SU-DHL-6 (cell line): ENCODE measurements at regions not wholly inside any gene's neighbourhood (a gene's known extent, or its start where the extent isn't known, plus 50 kb on each side); places are given as distances from the start of the nearest gene placed in this dataset.

Experiments used
- H2AFZ ChIP-seq: fragments of 200-600 bp; sonication (generic); 2 replicates; pipeline ENCODE4 v1.6.1; 2014; ENCODE audit warnings: low read depth, mild to moderate bottlenecking, moderate library complexity, mixed read lengths, antibody characterized with exemption, low read length; ENCODE audit not compliant: severe bottlenecking
- H3F3A ChIP-seq: fragments of 200-600 bp; shearing (Covaris generic); 2 replicates; pipeline ENCODE4 v1.6.0; 2016; ENCODE audit warnings: antibody characterized with exemption, mild to moderate bottlenecking; ENCODE audit not compliant: insufficient read depth
- H3K27ac ChIP-seq: fragments of 200-600 bp; sonication (generic); 2 replicates; pipeline ENCODE4 v1.5.1; 2016; ENCODE audit warnings: low read depth, mild to moderate bottlenecking, low read length, moderate library complexity, mixed read lengths
- H3K27me3 ChIP-seq: fragments of 200-600 bp; sonication (generic), shearing (Covaris generic); 2 replicates; pipeline ENCODE4 v1.6.0; 2014; ENCODE audit warnings: mild to moderate bottlenecking, low read length
- H3K36me3 ChIP-seq: fragments of 200-600 bp; sonication (generic); 2 replicates; pipeline ENCODE4 v1.6.1; 2014; ENCODE audit warnings: mild to moderate bottlenecking, low read length, mixed read lengths
- H3K4me2 ChIP-seq: fragments of 300-600, 200-600 bp; shearing (Covaris generic), sonication (generic); 2 replicates; pipeline ENCODE4 v1.6.0; 2014; ENCODE audit warnings: low read length, low read depth, mild to moderate bottlenecking; ENCODE audit not compliant: poor library complexity, severe bottlenecking
- H3K4me3 ChIP-seq: fragments of 200-600 bp; sonication (generic); 2 replicates; pipeline ENCODE4 v1.5.1; 2014; ENCODE audit warnings: antibody characterized with exemption, low read length, mild to moderate bottlenecking, mixed read lengths; ENCODE audit not compliant: insufficient read depth, poor library complexity, severe bottlenecking
- H3K79me2 ChIP-seq: fragments of 200-600 bp; sonication (generic); 2 replicates; pipeline ENCODE4 v1.6.1; 2014; ENCODE audit warnings: mild to moderate bottlenecking, low read length, moderate library complexity; ENCODE audit not compliant: insufficient read depth
- H3K9ac ChIP-seq: fragments of 200-600 bp; sonication (generic); 2 replicates; pipeline ENCODE4 v1.7.0; 2014; ENCODE audit warnings: mild to moderate bottlenecking, low read length
- H3K9me2 ChIP-seq: fragments of 200-600 bp; sonication (generic); replicated peaks from 2 replicates; pipeline ENCODE4 v1.6.1; 2014; ENCODE audit warnings: low read length; ENCODE audit not compliant: insufficient read depth
- H3K9me3 ChIP-seq: fragments of 200-600 bp; sonication (generic); 2 replicates; pipeline ENCODE4 v1.6.1; 2014; ENCODE audit warnings: low read length, mixed read lengths; ENCODE audit not compliant: insufficient read depth
- H4K20me1 ChIP-seq: fragments of 200-600 bp; sonication (generic); 2 replicates; pipeline ENCODE4 v1.6.1; 2014; ENCODE audit warnings: low read depth, mild to moderate bottlenecking, antibody characterized with exemption, low read length, moderate library complexity, mixed read lengths
- CTCF ChIP-seq: fragments of 200-600 bp; sonication (generic); IDR thresholded peaks from one replicate; pipeline ENCODE4 v1.5.1; 2017; ENCODE audit warnings: antibody characterized with exemption, mild to moderate bottlenecking, low read length, moderate library complexity; ENCODE audit not compliant: insufficient read depth, poor library complexity, severe bottlenecking
- EZH2phosphoT487 ChIP-seq: fragments of 200-600 bp; sonication (generic), shearing (Covaris generic); conservative IDR thresholded peaks from 2 replicates; pipeline ENCODE4 v1.6.1; 2018; ENCODE audit warnings: mild to moderate bottlenecking, antibody characterized with exemption, low read length, moderate library complexity, mixed read lengths

- no peak overlapping the region for H3K9ac ChIP-seq
- no peaks in the 10 kb centered on the region for H3K36me3 ChIP-seq
- H3F3A ChIP-seq, result no peaks in the 10 kb centered on the region
- H2AFZ ChIP-seq, result no peak overlapping the region
- TF ChIP-seq CTCF, result no peak
- no peak for TF ChIP-seq EZH2phosphoT487
- H4K20me1 ChIP-seq, result no peaks in the 10 kb centered on the region
- H3K27me3 ChIP-seq, result no peaks in the 10 kb centered on the region
- H3K4me3 ChIP-seq, result no peak overlapping the region
- no peaks in the 10 kb centered on the region for H3K9me3 ChIP-seq
- no peak overlapping the region for H3K4me2 ChIP-seq
- no peak overlapping the region for H3K27ac ChIP-seq
- no peaks in the 10 kb centered on the region for H3K9me2 ChIP-seq
- H3K79me2 ChIP-seq, result no peaks in the 10 kb centered on the region
Measured at GRCh38 chr15:81758818-81759284, 287.0 kb downstream of the MEX3B start.

- Histone ChIP-seq H4K20me1 (no peaks in the 10 kb centered on the region), H3K9me3 (no peaks in the 10 kb centered on the region), H3K27me3 (no peaks in the 10 kb centered on the region), H2AFZ (no peak overlapping the region), H3K4me2 (no peak overlapping the region), H3K27ac (no peak overlapping the region), H3K9ac (no peak overlapping the region), H3K4me3 (no peak overlapping the region), H3K9me2 (no peaks in the 10 kb centered on the region), H3K36me3 (no peaks in the 10 kb centered on the region), H3K79me2 (no peaks in the 10 kb centered on the region), H3F3A (no peaks in the 10 kb centered on the region)
- no peak for TF ChIP-seq CTCF
- TF ChIP-seq EZH2phosphoT487, result no peak
Measured at GRCh38 chr15:81755626-81756025, 290.2 kb downstream of the MEX3B start.

GRCh38 chr15:81754078-81754477 is 291.7 kb downstream of the MEX3B start:
- H3K4me2 ChIP-seq, result no peak overlapping the region
- H3K9ac ChIP-seq, result no peak overlapping the region
- H3K27me3 ChIP-seq, result no peaks in the 10 kb centered on the region
- H2AFZ ChIP-seq, result no peak overlapping the region
- H3K4me3 ChIP-seq, result no peak overlapping the region
- no peaks in the 10 kb centered on the region for H3F3A ChIP-seq
- no peaks in the 10 kb centered on the region for H3K36me3 ChIP-seq
- TF ChIP-seq EZH2phosphoT487, result no peak
- no peak for TF ChIP-seq CTCF
- H3K79me2 ChIP-seq, result no peaks in the 10 kb centered on the region
- no peaks in the 10 kb centered on the region for H3K9me2 ChIP-seq
- no peak overlapping the region for H3K27ac ChIP-seq
- H4K20me1 ChIP-seq, result no peaks in the 10 kb centered on the region
- H3K9me3 ChIP-seq, result no peaks in the 10 kb centered on the region

GRCh38 chr15:81752974-81753373 is 292.8 kb downstream of the MEX3B start:
- no peaks in the 10 kb centered on the region for H3K27me3 ChIP-seq
- no peak overlapping the region for H3K4me2 ChIP-seq
- H3F3A ChIP-seq, result no peaks in the 10 kb centered on the region
- H3K9ac ChIP-seq, result no peak overlapping the region
- no peaks in the 10 kb centered on the region for H3K9me2 ChIP-seq
- H3K79me2 ChIP-seq, result no peaks in the 10 kb centered on the region
- no peak overlapping the region for H3K4me3 ChIP-seq
- no peaks in the 10 kb centered on the region for H3K36me3 ChIP-seq
- H3K27ac ChIP-seq, result no peak overlapping the region
- H4K20me1 ChIP-seq, result no peaks in the 10 kb centered on the region
- H2AFZ ChIP-seq, result no peak overlapping the region
- TF ChIP-seq CTCF (no peak), EZH2phosphoT487 (no peak)
- no peaks in the 10 kb centered on the region for H3K9me3 ChIP-seq
